WTC11 (cell line): ENCODE measurements at regions not wholly inside any gene's neighbourhood (a gene's known extent, or its start where the extent isn't known, plus 50 kb on each side); places are given as distances from the start of the nearest gene placed in this dataset.

Experiments
- FOXK1 ChIP-seq: sonication (generic); formaldehyde crosslinking; IDR thresholded peaks from 2 replicates; pipeline ENCODE4 v1.8.0; 2022; ENCODE audit warnings: mild to moderate bottlenecking, moderate library complexity, missing genetic modification reagents
- TEAD4 ChIP-seq: sonication (generic); formaldehyde crosslinking; IDR thresholded peaks from 2 replicates; pipeline ENCODE4 v1.8.0; 2022; ENCODE audit warnings: mild to moderate bottlenecking, missing genetic modification reagents
- TF ChIP-seq, protein P1 (sequence below): fragments of 200-600 bp; IDR thresholded peaks from 2 replicates; pipeline ENCODE4 v1.8.0; 2022; ENCODE audit warnings: antibody characterized with exemption

DNA sequence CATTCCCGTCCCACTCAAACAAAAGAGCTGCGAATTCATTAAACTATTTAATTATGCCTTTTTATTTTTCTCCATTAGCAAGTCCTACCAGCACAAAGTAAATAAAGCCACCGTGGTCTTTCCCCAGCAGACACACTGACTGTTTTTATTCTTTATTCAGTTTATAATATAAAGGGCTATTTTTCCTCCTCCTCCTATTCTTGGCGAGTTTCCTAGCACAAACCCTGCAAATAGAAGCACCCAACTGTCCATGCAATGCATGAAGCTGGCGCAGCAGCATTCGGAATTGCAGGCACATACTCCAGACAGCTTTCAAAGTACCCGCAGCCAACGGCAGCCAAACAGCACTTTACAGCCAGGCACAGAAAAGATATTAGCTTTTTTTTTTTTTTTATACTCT, 583.4 kb upstream of the PSMD7 start:
- TF ChIP-seq, protein P1, sequence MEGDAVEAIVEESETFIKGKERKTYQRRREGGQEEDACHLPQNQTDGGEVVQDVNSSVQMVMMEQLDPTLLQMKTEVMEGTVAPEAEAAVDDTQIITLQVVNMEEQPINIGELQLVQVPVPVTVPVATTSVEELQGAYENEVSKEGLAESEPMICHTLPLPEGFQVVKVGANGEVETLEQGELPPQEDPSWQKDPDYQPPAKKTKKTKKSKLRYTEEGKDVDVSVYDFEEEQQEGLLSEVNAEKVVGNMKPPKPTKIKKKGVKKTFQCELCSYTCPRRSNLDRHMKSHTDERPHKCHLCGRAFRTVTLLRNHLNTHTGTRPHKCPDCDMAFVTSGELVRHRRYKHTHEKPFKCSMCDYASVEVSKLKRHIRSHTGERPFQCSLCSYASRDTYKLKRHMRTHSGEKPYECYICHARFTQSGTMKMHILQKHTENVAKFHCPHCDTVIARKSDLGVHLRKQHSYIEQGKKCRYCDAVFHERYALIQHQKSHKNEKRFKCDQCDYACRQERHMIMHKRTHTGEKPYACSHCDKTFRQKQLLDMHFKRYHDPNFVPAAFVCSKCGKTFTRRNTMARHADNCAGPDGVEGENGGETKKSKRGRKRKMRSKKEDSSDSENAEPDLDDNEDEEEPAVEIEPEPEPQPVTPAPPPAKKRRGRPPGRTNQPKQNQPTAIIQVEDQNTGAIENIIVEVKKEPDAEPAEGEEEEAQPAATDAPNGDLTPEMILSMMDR, result no peak
- TF ChIP-seq FOXK1 (CRISPR knock-in tag), result no peak
- TF ChIP-seq TEAD4, result no peak
